GM13977 (cell line): ENCODE measurements at regions not wholly inside any gene's neighbourhood (a gene's known extent, or its start where the extent isn't known, plus 50 kb on each side); places are given as distances from the start of the nearest gene placed in this dataset.

Experiments used
- DNase-seq: peaks from one replicate; pipeline ENCODE4 v3.0.0; 2012; ENCODE audit warnings: low spot score
- in situ Hi-C: fragments of 300-500 bp; cut with MboI; formaldehyde crosslinking; loops from one replicate; pipeline ENCODE4 v1.12.0; 2022; ENCODE audit warnings: low sequenced_read_pairs, low pct_unique_long_range_greater_than_20kb, mixed read lengths, inconsistent platforms; ENCODE audit not compliant: unreplicated experiment
- TF ChIP-seq, protein P1 (sequence below): IDR thresholded peaks from 2 replicates; pipeline ENCODE4 v1.5.1; 2012; ENCODE audit warnings: mild to moderate bottlenecking, control low read depth; ENCODE audit not compliant: insufficient read depth; ENCODE audit errors: extremely low read depth, missing control alignments

- TF ChIP-seq, protein P1, sequence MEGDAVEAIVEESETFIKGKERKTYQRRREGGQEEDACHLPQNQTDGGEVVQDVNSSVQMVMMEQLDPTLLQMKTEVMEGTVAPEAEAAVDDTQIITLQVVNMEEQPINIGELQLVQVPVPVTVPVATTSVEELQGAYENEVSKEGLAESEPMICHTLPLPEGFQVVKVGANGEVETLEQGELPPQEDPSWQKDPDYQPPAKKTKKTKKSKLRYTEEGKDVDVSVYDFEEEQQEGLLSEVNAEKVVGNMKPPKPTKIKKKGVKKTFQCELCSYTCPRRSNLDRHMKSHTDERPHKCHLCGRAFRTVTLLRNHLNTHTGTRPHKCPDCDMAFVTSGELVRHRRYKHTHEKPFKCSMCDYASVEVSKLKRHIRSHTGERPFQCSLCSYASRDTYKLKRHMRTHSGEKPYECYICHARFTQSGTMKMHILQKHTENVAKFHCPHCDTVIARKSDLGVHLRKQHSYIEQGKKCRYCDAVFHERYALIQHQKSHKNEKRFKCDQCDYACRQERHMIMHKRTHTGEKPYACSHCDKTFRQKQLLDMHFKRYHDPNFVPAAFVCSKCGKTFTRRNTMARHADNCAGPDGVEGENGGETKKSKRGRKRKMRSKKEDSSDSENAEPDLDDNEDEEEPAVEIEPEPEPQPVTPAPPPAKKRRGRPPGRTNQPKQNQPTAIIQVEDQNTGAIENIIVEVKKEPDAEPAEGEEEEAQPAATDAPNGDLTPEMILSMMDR, result no peak
- in situ Hi-C loops, result no loop called here
- DNase-seq, result no peak
These were observed 143.9 kb upstream of the SSTR1 start for GRCh38 chr14:38063711-38064320.

DNA sequence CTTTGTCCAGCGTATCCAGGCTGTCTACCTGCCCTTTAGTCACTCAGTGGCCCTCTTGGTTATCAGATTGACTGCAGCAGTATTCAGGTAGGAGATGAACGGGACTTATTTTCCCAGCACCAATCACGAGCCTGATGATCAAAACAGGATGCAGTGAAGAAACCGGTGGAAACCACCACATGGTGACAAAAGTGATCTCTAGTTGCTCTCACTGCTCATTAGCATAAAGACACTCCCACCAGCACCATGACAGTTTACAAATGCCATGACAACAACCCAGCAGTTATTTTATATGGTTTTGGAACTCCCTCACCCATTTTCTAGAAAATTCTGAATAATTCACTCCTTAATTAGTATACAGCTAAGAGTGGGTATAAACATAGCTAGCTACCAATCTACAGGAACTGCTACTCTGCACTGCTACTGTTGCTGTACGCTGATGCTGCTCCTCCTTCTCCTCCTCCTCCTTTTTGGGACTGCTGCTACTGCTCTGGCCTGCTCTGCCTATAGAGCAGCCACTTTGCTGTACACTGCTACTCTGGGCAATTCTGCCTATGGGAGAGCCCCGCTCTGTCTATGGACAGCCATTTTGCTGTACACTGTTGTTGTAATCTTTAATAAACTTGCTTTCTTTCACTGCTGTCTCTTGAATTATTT, 142.5 kb upstream of the SSTR1 start:
- in situ Hi-C loops, result no loop called here
- TF ChIP-seq, protein P1, result no peak
- no peak for DNase-seq

GRCh38 chr14:38070061-38070588, 137.6 kb upstream of the SSTR1 start:
- DNase-seq, result no peak
- in situ Hi-C loops, result no loop called here
- TF ChIP-seq, protein P1, result no peak

DNA sequence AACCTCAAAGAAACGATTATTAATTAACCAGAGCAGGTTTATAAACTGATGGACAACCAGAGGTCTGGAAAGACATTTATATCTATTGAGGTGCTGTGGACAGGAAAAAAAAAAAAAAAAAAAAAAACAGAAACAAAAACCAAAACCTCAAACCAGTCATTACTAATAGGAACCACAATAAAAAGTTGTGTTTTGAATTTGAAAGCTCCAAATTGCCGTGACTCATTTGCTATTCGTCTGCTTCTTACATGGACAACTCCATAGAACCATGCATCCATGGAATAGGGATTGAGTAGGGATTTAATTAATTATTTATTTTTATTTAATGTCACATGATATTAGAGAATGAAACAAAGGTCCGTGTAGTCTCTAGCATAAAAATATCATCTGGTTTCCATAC, 134.1 kb upstream of the SSTR1 start:
- DNase-seq, result no peak
- in situ Hi-C loops, result no loop called here

DNA sequence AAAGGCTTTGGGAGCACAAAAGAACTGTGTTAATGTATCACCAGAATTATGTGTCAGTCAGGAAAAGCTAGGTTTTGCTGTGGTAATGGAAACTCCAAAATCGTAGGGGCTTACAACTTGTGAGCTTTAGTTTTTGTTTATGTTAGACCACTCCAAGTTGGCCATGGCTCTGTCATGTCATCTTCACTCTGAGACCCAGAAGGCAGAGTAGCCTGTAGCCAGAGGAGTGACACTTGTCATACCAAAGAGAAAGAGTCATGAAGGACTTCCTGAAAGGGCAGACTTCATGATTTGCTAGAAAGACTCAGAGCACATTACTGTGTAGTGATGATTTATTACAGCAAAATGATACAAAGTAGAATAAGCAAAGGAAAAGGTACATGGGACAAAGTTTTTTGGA, 133.6 kb upstream of the SSTR1 start:
- no peak for DNase-seq
- in situ Hi-C loops, result no loop called here
- TF ChIP-seq, protein P1, result no peak

More for the DNA sequence above, 134.1 kb upstream of the SSTR1 start:
- TF ChIP-seq, protein P1, result no peak

DNA sequence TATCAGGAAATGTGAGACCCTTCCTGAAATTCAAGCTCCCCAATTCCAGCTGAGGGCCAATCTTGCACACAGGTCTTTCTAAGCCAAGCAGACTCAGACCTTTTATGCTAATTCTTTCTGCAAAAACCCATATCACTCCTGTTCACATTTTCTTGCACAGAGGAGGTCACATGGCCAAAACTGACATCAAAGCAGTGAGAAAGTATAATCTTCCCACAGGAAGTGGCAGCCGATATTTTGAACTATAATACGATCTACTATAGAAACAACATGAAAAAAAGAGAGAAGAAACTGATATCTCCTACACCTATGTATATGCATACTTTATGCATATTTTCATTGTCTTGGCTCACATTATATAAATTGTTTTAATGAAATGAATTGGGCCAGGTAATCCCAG, 132.9 kb upstream of the SSTR1 start:
- no peak for DNase-seq
- in situ Hi-C loops, result no loop called here
- TF ChIP-seq, protein P1, result no peak
